BJ (cell line): ENCODE measurements at regions not wholly inside any gene's neighbourhood (a gene's known extent, or its start where the extent isn't known, plus 50 kb on each side); places are given as distances from the start of the nearest gene placed in this dataset.

Source experiments
- CTCF ChIA-PET: fragments of 350-600 bp; formaldehyde crosslinking; extraction: SDS; loops from one replicate; lab custom pipeline; 2021; ENCODE audit warnings: antibody characterized with exemption, inconsistent platforms; lab: Yijun Ruan, JAX
- POLR2A ChIA-PET: fragments of 300-600 bp; sonication (Branson Sonifier 250); formaldehyde crosslinking; extraction: SDS; loops from one replicate; lab custom pipeline; 2021; ENCODE audit warnings: antibody characterized with exemption; lab: Charles Lee
- DNase-seq: peaks from one replicate; pipeline ENCODE4 v3.0.0-alpha.2; 2011; ENCODE audit warnings: low read depth
- H3K27me3 ChIP-seq: 2 replicates; pipeline ENCODE4 v1.6.0; 2011; ENCODE audit warnings: low read length; ENCODE audit not compliant: control insufficient read depth, insufficient read depth
- H3K36me3 ChIP-seq: 2 replicates; pipeline ENCODE4 v1.5.1; 2011; ENCODE audit warnings: low read length; ENCODE audit not compliant: control insufficient read depth, insufficient read depth
- H3K4me3 ChIP-seq: 2 replicates; pipeline ENCODE4 v1.5.1; 2011; ENCODE audit warnings: low read depth, mild to moderate bottlenecking, control low read depth, low read length
- CTCF ChIP-seq: IDR thresholded peaks from 2 replicates; pipeline ENCODE4 v1.5.1; 2011; ENCODE audit warnings: low read depth, mild to moderate bottlenecking, control low read depth, inconsistent platforms, low read length, moderate library complexity; ENCODE audit not compliant: insufficient read depth

- no peak for TF ChIP-seq CTCF
- no peaks in the 10 kb centered on the region for H3K27me3 ChIP-seq
- H3K4me3 ChIP-seq: no peak overlapping the region
- H3K36me3 ChIP-seq: no peaks in the 10 kb centered on the region; the same call in 1 of the 2 replicates
- POLR2A ChIA-PET: no interaction called here
- CTCF ChIA-PET: no interaction called here
- DNase-seq: peak; percentile 66
Observed at GRCh38 chr20:46828471-46828870, 66.2 kb upstream of the EYA2 start.

GRCh38 chr20:46830886-46831632, 63.6 kb upstream of the EYA2 start:
- no peaks in the 10 kb centered on the region for H3K27me3 ChIP-seq
- H3K36me3 ChIP-seq: no peaks in the 10 kb centered on the region; the same call in 1 of the 2 replicates
- ChIA-PET CTCF (no interaction called here), POLR2A (no interaction called here)
- no peak overlapping the region for H3K4me3 ChIP-seq
- TF ChIP-seq CTCF: no peak
- no peak for DNase-seq

GRCh38 chr20:46831633-46832011, 63.0 kb upstream of the EYA2 start:
- no peak overlapping the region for H3K4me3 ChIP-seq
- CTCF ChIA-PET: interaction anchor here (1.3 kb wide), 1 partner anchor 116 kb away, joined by 4 read pairs; no protein-coding TSS in a partner anchor
- H3K27me3 ChIP-seq: no peaks in the 10 kb centered on the region
- H3K36me3 ChIP-seq: no peaks in the 10 kb centered on the region; the same call in 1 of the 2 replicates
- POLR2A ChIA-PET: no interaction called here
- no peak for DNase-seq
- no peak for TF ChIP-seq CTCF

GRCh38 chr20:46832555-46832954, 62.1 kb upstream of the EYA2 start:
- DNase-seq: no peak
- ChIA-PET POLR2A (no interaction called here), CTCF (interaction anchor here (1.3 kb wide), 1 partner anchor 115 kb away, joined by 4 read pairs; no protein-coding TSS in a partner anchor)
- H3K4me3 ChIP-seq: no peak overlapping the region
- no peaks in the 10 kb centered on the region for H3K27me3 ChIP-seq
- no peaks in the 10 kb centered on the region; the same call in 1 of the 2 replicates for H3K36me3 ChIP-seq
- no peak for TF ChIP-seq CTCF

GRCh38 chr20:46833360-46833759, 61.3 kb upstream of the EYA2 start:
- no peak for DNase-seq
- no peaks in the 10 kb centered on the region; the same call in 1 of the 2 replicates for H3K36me3 ChIP-seq
- TF ChIP-seq CTCF: no peak
- H3K4me3 ChIP-seq: no peak overlapping the region
- H3K27me3 ChIP-seq: no peaks in the 10 kb centered on the region
- CTCF ChIA-PET: interaction anchor here (0.7 kb wide), 1 partner anchor 9 kb away, joined by 3 read pairs; no protein-coding TSS in a partner anchor
- POLR2A ChIA-PET: no interaction called here
